Rectal smooth muscle tissue (tissue), 1 donor: ENCODE measurements at regions not wholly inside any gene's neighbourhood (a gene's known extent, or its start where the extent isn't known, plus 50 kb on each side); places are given as distances from the start of the nearest gene placed in this dataset.
"Not testable (repeated sequence)": the region's sequence is repeated elsewhere in the genome, so short reads cannot be mapped to it uniquely, and the experiment has no call there.

Experiments used
- H3K27ac ChIP-seq: one replicate; pipeline ENCODE4 v1.7.0; 2013; ENCODE audit warnings: low read depth, low read length, inconsistent platforms
- H3K27me3 ChIP-seq: one replicate; pipeline ENCODE4 v1.7.0; 2013; ENCODE audit warnings: low read length; ENCODE audit not compliant: control insufficient read depth, insufficient read depth
- H3K36me3 ChIP-seq: one replicate; pipeline ENCODE4 v1.7.0; 2013; ENCODE audit warnings: low read length; ENCODE audit not compliant: control insufficient read depth, insufficient read depth
- H3K4me1 ChIP-seq: one replicate; pipeline ENCODE4 v1.7.0; 2013; ENCODE audit warnings: low read length; ENCODE audit not compliant: control insufficient read depth, insufficient read depth
- H3K4me3 ChIP-seq: one replicate; pipeline ENCODE4 v1.7.0; 2013; ENCODE audit warnings: low read length
- H3K9ac ChIP-seq: one replicate; pipeline ENCODE4 v1.7.0; 2013; ENCODE audit warnings: low read length

DNA sequence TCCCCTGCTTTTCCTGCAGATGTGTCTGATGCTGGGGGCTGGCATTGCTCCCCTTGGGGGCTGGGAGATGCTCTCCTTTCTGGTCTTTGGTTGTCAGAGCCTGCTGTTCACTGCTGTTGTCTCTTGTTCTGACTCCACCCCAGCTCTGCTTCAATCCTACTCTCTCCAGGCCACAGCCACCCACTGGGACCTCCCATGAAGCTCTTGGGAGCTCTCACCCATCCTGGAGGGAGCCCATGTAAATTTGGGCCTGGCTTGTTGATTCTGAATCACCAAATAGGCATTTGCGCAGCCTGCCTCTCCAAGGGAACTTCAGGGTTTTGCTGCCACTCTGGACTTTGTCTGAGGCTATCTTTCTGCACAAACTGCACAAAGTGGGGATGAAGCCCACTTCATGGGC is 232.9 kb upstream of the PLGLB1 start:
- not testable (repeated sequence) for H3K27me3 ChIP-seq, H3K4me3 ChIP-seq

DNA sequence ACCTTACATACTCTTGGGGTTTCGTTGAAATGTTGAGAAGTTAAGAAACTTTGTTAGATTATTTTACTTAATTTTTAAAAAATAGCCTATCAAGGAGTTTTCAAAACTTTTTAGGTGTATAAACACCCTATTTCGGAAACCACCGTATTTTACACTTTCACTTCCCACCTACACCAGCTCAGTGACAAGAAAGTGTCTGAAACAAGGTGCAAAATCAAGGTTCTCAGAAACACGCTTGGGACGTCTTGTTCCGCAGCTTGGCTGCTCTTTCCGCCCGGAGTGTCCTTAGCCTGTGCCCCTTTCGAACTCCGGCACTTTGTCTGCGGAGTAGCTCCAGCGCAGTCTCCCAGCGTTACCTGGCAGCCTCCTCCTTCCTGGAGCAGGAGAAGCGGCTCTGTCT is 233.8 kb upstream of the PLGLB1 start:
- H3K4me1 ChIP-seq, H3K27me3 ChIP-seq, H3K27ac ChIP-seq, H3K4me3 ChIP-seq, H3K36me3 ChIP-seq, H3K9ac ChIP-seq: not testable (repeated sequence)

More for the DNA sequence above, 232.9 kb upstream of the PLGLB1 start:
- not testable (repeated sequence) for H3K4me1 ChIP-seq, H3K9ac ChIP-seq, H3K27ac ChIP-seq, H3K36me3 ChIP-seq

DNA sequence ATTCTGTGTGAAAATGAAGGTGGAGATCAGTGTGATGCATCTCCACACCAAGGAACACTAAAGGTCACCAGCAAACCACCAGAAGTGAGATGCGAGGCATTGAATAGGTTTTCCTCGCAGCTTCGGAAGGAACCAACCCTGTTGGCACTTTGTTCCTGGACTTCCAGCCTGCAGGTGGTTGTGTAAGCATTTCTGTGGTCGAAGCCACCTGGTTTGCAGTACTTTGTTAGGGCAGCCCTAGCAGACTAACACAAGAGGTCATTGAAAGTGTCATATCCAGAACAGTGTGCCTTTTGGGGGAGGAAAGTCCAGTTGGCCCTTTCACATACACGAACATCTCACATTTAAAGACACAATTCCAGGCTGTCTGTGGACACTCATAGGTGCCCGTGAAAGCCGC is 237.2 kb upstream of the PLGLB1 start:
- H3K27ac ChIP-seq, H3K9ac ChIP-seq, H3K27me3 ChIP-seq, H3K4me1 ChIP-seq, H3K36me3 ChIP-seq, H3K4me3 ChIP-seq: not testable (repeated sequence)

DNA sequence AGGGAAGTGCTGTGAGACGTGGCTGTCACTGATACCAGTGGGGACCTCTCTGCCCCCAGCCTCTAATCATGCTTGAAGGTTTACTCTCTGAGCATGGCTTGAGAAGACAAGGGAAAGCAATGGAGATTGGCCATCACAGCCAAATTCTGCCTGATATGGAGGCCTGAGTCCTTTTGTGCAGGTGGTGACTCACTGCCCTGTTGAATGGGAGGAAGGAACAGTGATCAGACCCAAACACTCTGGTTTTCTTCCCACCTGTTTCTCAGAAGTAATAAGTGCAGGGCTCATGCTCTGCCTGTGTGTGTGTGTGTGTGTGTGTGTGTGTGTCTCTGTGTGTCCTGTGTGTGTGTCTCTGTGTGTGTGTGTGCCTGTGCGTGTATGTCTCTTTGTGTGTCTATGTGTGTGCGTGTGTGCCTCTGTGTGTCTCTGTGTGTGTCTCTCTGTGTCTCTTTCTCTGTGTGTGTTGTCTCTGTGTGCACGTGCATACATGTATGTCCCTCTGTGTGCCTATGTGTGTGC is 240.6 kb upstream of the PLGLB1 start:
- not testable (repeated sequence) for H3K27me3 ChIP-seq, H3K4me3 ChIP-seq, H3K27ac ChIP-seq, H3K36me3 ChIP-seq, H3K4me1 ChIP-seq, H3K9ac ChIP-seq

DNA sequence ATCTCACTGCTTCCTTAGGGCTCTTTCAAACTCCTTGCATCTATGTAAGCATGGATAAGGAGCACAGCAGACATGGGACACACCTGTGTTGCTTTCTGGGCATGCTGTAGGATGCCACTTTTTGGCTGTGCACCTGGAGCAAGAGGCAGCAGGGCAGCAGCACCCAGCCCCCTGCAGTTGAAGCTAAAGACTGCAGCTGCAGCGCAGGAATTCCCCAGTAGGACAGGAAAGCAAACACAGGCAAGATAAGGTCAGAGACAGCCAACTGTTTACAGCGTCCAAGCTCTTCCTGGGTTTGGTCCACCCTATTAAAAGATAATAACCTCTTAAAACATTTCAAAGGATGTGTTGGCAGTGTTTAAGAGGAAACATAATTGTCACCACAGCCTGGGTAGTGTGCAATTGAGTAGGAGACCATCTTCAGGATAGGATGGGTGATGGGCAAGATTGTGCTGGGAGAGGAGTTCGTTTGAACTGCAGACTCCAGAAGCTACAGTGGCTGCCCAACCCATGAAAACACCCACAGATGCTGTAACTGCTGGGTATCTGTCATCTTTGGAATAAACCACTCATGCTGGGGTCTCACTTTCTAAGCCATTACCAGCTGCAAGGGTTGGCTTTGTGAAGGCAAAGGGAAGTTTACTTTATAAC is 242.3 kb upstream of the PLGLB1 start:
- not testable (repeated sequence) for H3K27ac ChIP-seq, H3K4me3 ChIP-seq, H3K36me3 ChIP-seq, H3K9ac ChIP-seq, H3K27me3 ChIP-seq, H3K4me1 ChIP-seq

DNA sequence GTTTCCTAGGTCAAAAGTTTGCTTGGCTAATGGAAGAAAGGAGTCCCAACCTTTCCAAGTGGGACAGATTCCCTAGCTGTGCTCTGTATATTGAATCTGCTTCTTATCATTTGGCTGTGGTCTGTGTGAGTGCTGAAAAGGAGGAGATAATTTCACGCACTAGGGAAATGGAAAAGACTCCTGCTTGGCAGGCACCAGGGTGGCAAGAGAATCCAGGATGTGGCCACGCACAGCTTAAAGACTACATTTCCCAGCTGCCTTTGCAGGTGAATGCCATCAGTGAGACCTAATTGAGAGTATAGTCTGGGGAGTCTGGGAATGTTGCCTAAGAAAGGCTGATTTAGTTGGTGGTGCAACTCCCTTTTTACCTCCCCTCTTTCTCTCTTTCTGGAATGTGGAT is 253.5 kb upstream of the PLGLB1 start:
- H3K4me3 ChIP-seq, H3K9ac ChIP-seq, H3K27me3 ChIP-seq, H3K4me1 ChIP-seq, H3K27ac ChIP-seq, H3K36me3 ChIP-seq: not testable (repeated sequence)

GRCh38 chr2:87275974-87276629 is 254.5 kb upstream of the PLGLB1 start:
- H3K27me3 ChIP-seq, H3K27ac ChIP-seq, H3K9ac ChIP-seq, H3K4me1 ChIP-seq, H3K36me3 ChIP-seq, H3K4me3 ChIP-seq: not testable (repeated sequence)

DNA sequence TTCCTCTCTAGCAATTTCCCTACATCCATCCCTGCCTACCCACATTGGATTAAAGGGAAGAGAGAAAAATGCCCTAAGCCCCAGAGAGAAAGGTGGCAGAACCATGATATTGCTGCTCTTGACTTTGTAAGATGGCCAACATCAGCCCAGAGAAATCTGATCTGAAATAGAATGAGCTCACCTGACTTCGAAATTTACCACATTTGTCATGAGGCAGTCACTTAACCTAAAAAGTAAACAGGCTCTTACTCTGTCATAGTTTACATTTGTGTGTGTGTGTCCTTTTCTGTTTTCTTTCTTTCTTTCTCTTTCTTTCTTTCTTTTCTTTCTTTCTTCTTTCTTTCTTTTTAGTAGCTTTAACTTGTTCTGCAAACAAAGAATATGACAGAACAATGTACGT is 255.0 kb upstream of the PLGLB1 start:
- not testable (repeated sequence) for H3K27ac ChIP-seq

DNA sequence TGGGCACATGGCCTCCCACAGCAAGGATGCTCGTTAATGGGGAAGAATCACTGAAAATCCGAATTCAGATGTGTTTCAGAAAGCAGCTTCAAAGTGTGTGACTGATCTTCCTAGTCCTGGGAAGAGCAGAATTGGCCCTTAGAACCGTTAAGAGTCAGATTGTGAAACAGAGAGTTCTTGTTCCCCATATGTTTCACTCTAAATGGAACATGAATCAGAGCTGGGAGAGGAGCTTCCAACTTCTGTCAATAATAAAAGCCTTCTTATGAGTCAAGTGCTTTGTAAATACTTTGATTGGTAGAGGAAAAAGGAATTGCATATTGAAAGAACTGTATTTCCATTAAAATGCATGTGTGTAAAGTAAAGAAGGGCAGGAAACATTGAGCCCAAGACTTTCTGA is 256.1 kb upstream of the PLGLB1 start:
- H3K36me3 ChIP-seq, H3K4me1 ChIP-seq, H3K9ac ChIP-seq, H3K27ac ChIP-seq, H3K27me3 ChIP-seq, H3K4me3 ChIP-seq: not testable (repeated sequence)

More for the DNA sequence above, 255.0 kb upstream of the PLGLB1 start:
- H3K9ac ChIP-seq, H3K36me3 ChIP-seq, H3K4me3 ChIP-seq, H3K27me3 ChIP-seq, H3K4me1 ChIP-seq: not testable (repeated sequence)

GRCh38 chr2:87280596-87281355 is 259.1 kb upstream of the PLGLB1 start:
- H3K9ac ChIP-seq, H3K4me1 ChIP-seq, H3K27me3 ChIP-seq, H3K4me3 ChIP-seq, H3K27ac ChIP-seq, H3K36me3 ChIP-seq: not testable (repeated sequence)

- H3K4me3 ChIP-seq, H3K36me3 ChIP-seq, H3K9ac ChIP-seq, H3K27me3 ChIP-seq, H3K4me1 ChIP-seq, H3K27ac ChIP-seq: not testable (repeated sequence)
These were observed 262.3 kb upstream of the PLGLB1 start for GRCh38 chr2:87283735-87284470.

DNA sequence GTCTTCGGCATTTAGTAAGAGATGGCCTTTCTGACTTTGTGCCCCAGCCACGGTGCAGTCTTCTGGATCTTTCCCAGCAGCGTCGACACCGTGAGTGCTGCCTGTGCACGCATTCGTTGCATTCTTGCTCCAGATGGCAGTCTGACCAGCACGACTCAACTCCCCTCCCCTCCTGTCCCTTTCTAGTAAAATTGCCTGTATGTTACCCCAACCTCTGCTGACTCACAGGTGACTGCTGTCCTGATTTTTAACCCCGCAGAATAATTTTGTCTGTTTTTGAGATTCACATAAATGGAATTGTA is 262.8 kb upstream of the PLGLB1 start:
- H3K4me1 ChIP-seq, H3K27me3 ChIP-seq, H3K27ac ChIP-seq, H3K9ac ChIP-seq, H3K4me3 ChIP-seq, H3K36me3 ChIP-seq: not testable (repeated sequence)
